HEK293 (cell line): ENCODE measurements at regions not wholly inside any gene's neighbourhood (a gene's known extent, or its start where the extent isn't known, plus 50 kb on each side); places are given as distances from the start of the nearest gene placed in this dataset.

Experiments used
- CTCF ChIA-PET: fragments of 350-600 bp; formaldehyde crosslinking; extraction: SDS; loops from one replicate; lab custom pipeline; 2021; ENCODE audit warnings: antibody characterized with exemption; lab: Yijun Ruan, JAX
- POLR2A ChIA-PET: fragments of 300-600 bp; formaldehyde crosslinking; extraction: SDS; loops from one replicate; lab custom pipeline; 2020; ENCODE audit warnings: antibody characterized with exemption, inconsistent platforms; lab: Yijun Ruan, JAX
- H3K27ac ChIP-seq: fragments of 200-500 bp; sonication (Bioruptor generic); 2 replicates; pipeline ENCODE4 v1.5.1; 2014; ENCODE audit warnings: low read depth, low read length, control low read depth, inconsistent platforms; ENCODE audit errors: extremely low read depth
- H3K36me3 ChIP-seq, 2 experiments: fragments of 200-500 bp in 1 of 2; sonication (Bioruptor generic) in 1 of 2; 1 replicate in 1 of 2; 2 replicates in 1 of 2; pipeline ENCODE4 v1.5.1; 2014 to 2017; ENCODE audit warnings: inconsistent platforms in 2 of 2, low read length in 2 of 2; ENCODE audit not compliant: control insufficient read depth in 2 of 2, insufficient read depth in 1 of 2
- H3K4me1 ChIP-seq: fragments of 200-500 bp; sonication (Bioruptor generic); 2 replicates; pipeline ENCODE4 v1.5.1; 2014; ENCODE audit warnings: mild to moderate bottlenecking, low read length, inconsistent platforms; ENCODE audit not compliant: control insufficient read depth, insufficient read depth
- H3K4me3 ChIP-seq: 2 replicates; pipeline ENCODE4 v1.5.1; 2011; ENCODE audit warnings: low read depth, mild to moderate bottlenecking, control low read depth, low read length, moderate library complexity
- H3K9me3 ChIP-seq: fragments of 200-500 bp; sonication (Bioruptor generic); 2 replicates; pipeline ENCODE4 v1.5.1; 2014; ENCODE audit warnings: low read depth, low read length, inconsistent platforms; ENCODE audit not compliant: control insufficient read depth, insufficient read depth
- AEBP2 ChIP-seq: fragments of 450-650 bp; formaldehyde crosslinking; IDR thresholded peaks from 2 replicates; pipeline ENCODE4 v1.5.1; 2016; ENCODE audit warnings: missing biosample characterization, missing genetic modification characterization, borderline replicate concordance
- BCL11A ChIP-seq: fragments of 450-650 bp; formaldehyde crosslinking; IDR thresholded peaks from 2 replicates; pipeline ENCODE4 v1.5.1; 2016; ENCODE audit warnings: low read depth, missing biosample characterization, missing genetic modification characterization
- GLIS1 ChIP-seq: fragments of 450-650 bp; formaldehyde crosslinking; IDR thresholded peaks from 2 replicates; pipeline ENCODE4 v1.5.1; 2016; ENCODE audit warnings: missing biosample characterization, missing genetic modification characterization
- HOXD13 ChIP-seq: sonication (generic); formaldehyde crosslinking; IDR thresholded peaks from 2 replicates; pipeline ENCODE4 v1.8.0; 2022; ENCODE audit warnings: missing genetic modification reagents, borderline replicate concordance
- PRDM6 ChIP-seq: fragments of 450-650 bp; formaldehyde crosslinking; IDR thresholded peaks from 2 replicates; pipeline ENCODE4 v1.5.1; 2017; ENCODE audit warnings: missing biosample characterization, missing genetic modification characterization
- SALL2 ChIP-seq: fragments of 450-650 bp; formaldehyde crosslinking; IDR thresholded peaks from 2 replicates; pipeline ENCODE4 v1.5.0; 2017; ENCODE audit warnings: missing biosample characterization, mild to moderate bottlenecking, missing genetic modification characterization, borderline replicate concordance
- YY2 ChIP-seq: fragments of 450-650 bp; formaldehyde crosslinking; IDR thresholded peaks from 2 replicates; pipeline ENCODE4 v1.5.1; 2016; ENCODE audit warnings: missing biosample characterization, missing genetic modification characterization
- ZNF175 ChIP-seq: fragments of 450-650 bp; formaldehyde crosslinking; IDR thresholded peaks from 2 replicates; pipeline ENCODE4 v1.5.1; 2016; ENCODE audit warnings: missing biosample characterization, missing genetic modification characterization
- ZNF26 ChIP-seq: fragments of 450-650 bp; formaldehyde crosslinking; IDR thresholded peaks from 2 replicates; pipeline ENCODE4 v1.5.1; 2016; ENCODE audit warnings: missing biosample characterization, missing genetic modification characterization
- ZNF311 ChIP-seq: fragments of 450-650 bp; formaldehyde crosslinking; IDR thresholded peaks from 2 replicates; pipeline ENCODE4 v1.5.1; 2017; ENCODE audit warnings: missing biosample characterization, missing genetic modification characterization, borderline replicate concordance
- ZNF354C ChIP-seq: fragments of 450-650 bp; formaldehyde crosslinking; IDR thresholded peaks from 2 replicates; pipeline ENCODE4 v1.5.1; 2016; ENCODE audit warnings: missing biosample characterization, missing genetic modification characterization, low read depth, borderline replicate concordance
- ZNF626 ChIP-seq: fragments of 450-650 bp; sonication (Bioruptor Pico); formaldehyde crosslinking; IDR thresholded peaks from 2 replicates; pipeline ENCODE4 v1.5.1; 2018; ENCODE audit warnings: missing biosample characterization, missing genetic modification characterization, inconsistent platforms
- ZNF664 ChIP-seq: fragments of 450-650 bp; formaldehyde crosslinking; IDR thresholded peaks from 2 replicates; pipeline ENCODE4 v1.5.1; 2016; ENCODE audit warnings: missing biosample characterization, missing genetic modification characterization
- ZNF677 ChIP-seq: fragments of 450-650 bp; IDR thresholded peaks from 2 replicates; pipeline ENCODE4 v1.5.0; 2018; ENCODE audit warnings: missing biosample characterization, mild to moderate bottlenecking, missing genetic modification characterization, moderate library complexity
- ZNF768 ChIP-seq: fragments of 450-650 bp; formaldehyde crosslinking; IDR thresholded peaks from 2 replicates; pipeline ENCODE4 v1.5.1; 2018; ENCODE audit warnings: missing biosample characterization, mild to moderate bottlenecking, missing genetic modification characterization
- ZSCAN30 ChIP-seq: fragments of 450-650 bp; IDR thresholded peaks from 2 replicates; pipeline ENCODE4 v1.5.1; 2018; ENCODE audit warnings: missing biosample characterization, mild to moderate bottlenecking, missing genetic modification characterization, moderate library complexity
- ZXDB ChIP-seq: fragments of 450-650 bp; formaldehyde crosslinking; IDR thresholded peaks from 2 replicates; pipeline ENCODE4 v1.5.1; 2016; ENCODE audit warnings: missing biosample characterization, missing genetic modification characterization
- TF ChIP-seq, protein P1 (sequence below): fragments of 450-650 bp; formaldehyde crosslinking; IDR thresholded peaks from 2 replicates; pipeline ENCODE4 v1.5.1; 2016; ENCODE audit warnings: missing biosample characterization, missing genetic modification characterization
- TF ChIP-seq, protein P2 (sequence below): fragments of 450-650 bp; IDR thresholded peaks from 2 replicates; pipeline ENCODE4 v1.5.1; 2018; ENCODE audit warnings: missing biosample characterization, mild to moderate bottlenecking, missing genetic modification characterization
- TF ChIP-seq, protein P3 (sequence below): fragments of 450-650 bp; formaldehyde crosslinking; IDR thresholded peaks from 2 replicates; pipeline ENCODE4 v1.5.1; 2016; ENCODE audit warnings: missing biosample characterization, missing genetic modification characterization, low read depth

- Histone ChIP-seq H3K27ac (no peak overlapping the region), H3K4me1 (no peaks in the 10 kb centered on the region), H3K36me3 (no peaks in the 10 kb centered on the region), H3K4me3 (no peak overlapping the region), H3K9me3 (no peaks in the 10 kb centered on the region)
- CTCF ChIA-PET: no interaction called here
- TF ChIP-seq PRDM6 (tag by site-specific recombination) (no peak), ZSCAN30 (tag by site-specific recombination) (no peak), ZNF311 (no peak), ZNF768 (no peak), ZNF664 (no peak), ZNF626 (tag by site-specific recombination) (no peak), BCL11A (no peak), ZXDB (tag by site-specific recombination) (no peak), ZNF354C (no peak), GLIS1 (tag by site-specific recombination) (no peak), AEBP2 (tag by site-specific recombination) (no peak), HOXD13 (CRISPR knock-in tag) (no peak), ZNF677 (tag by site-specific recombination) (no peak), ZNF26 (no peak), ZNF175 (tag by site-specific recombination) (no peak), YY2 (tag by site-specific recombination) (no peak), SALL2 (no peak)
- TF ChIP-seq, protein P1, sequence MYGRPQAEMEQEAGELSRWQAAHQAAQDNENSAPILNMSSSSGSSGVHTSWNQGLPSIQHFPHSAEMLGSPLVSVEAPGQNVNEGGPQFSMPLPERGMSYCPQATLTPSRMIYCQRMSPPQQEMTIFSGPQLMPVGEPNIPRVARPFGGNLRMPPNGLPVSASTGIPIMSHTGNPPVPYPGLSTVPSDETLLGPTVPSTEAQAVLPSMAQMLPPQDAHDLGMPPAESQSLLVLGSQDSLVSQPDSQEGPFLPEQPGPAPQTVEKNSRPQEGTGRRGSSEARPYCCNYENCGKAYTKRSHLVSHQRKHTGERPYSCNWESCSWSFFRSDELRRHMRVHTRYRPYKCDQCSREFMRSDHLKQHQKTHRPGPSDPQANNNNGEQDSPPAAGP (tag by site-specific recombination): no peak
- TF ChIP-seq, protein P2, sequence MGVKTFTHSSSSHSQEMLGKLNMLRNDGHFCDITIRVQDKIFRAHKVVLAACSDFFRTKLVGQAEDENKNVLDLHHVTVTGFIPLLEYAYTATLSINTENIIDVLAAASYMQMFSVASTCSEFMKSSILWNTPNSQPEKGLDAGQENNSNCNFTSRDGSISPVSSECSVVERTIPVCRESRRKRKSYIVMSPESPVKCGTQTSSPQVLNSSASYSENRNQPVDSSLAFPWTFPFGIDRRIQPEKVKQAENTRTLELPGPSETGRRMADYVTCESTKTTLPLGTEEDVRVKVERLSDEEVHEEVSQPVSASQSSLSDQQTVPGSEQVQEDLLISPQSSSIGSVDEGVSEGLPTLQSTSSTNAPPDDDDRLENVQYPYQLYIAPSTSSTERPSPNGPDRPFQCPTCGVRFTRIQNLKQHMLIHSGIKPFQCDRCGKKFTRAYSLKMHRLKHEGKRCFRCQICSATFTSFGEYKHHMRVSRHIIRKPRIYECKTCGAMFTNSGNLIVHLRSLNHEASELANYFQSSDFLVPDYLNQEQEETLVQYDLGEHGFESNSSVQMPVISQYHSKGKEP: no peak
- TF ChIP-seq, protein P3, sequence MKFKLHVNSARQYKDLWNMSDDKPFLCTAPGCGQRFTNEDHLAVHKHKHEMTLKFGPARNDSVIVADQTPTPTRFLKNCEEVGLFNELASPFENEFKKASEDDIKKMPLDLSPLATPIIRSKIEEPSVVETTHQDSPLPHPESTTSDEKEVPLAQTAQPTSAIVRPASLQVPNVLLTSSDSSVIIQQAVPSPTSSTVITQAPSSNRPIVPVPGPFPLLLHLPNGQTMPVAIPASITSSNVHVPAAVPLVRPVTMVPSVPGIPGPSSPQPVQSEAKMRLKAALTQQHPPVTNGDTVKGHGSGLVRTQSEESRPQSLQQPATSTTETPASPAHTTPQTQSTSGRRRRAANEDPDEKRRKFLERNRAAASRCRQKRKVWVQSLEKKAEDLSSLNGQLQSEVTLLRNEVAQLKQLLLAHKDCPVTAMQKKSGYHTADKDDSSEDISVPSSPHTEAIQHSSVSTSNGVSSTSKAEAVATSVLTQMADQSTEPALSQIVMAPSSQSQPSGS (tag by site-specific recombination): no peak
- POLR2A ChIA-PET: no interaction called here
Measured at GRCh38 chr15:95902606-95903005, 427.9 kb upstream of the NR2F2 start.
